ENCODE measurements at regions not wholly inside any gene's neighbourhood (a gene's known extent, or its start where the extent isn't known, plus 50 kb on each side); places are given as distances from the start of the nearest gene placed in this dataset.

- TF ChIP-seq, protein P1, sequence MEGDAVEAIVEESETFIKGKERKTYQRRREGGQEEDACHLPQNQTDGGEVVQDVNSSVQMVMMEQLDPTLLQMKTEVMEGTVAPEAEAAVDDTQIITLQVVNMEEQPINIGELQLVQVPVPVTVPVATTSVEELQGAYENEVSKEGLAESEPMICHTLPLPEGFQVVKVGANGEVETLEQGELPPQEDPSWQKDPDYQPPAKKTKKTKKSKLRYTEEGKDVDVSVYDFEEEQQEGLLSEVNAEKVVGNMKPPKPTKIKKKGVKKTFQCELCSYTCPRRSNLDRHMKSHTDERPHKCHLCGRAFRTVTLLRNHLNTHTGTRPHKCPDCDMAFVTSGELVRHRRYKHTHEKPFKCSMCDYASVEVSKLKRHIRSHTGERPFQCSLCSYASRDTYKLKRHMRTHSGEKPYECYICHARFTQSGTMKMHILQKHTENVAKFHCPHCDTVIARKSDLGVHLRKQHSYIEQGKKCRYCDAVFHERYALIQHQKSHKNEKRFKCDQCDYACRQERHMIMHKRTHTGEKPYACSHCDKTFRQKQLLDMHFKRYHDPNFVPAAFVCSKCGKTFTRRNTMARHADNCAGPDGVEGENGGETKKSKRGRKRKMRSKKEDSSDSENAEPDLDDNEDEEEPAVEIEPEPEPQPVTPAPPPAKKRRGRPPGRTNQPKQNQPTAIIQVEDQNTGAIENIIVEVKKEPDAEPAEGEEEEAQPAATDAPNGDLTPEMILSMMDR (IDR thresholded peaks at IDR 0.05), result no peak
- TF ChIP-seq POLR2A (IDR thresholded peaks at IDR 0.05), result no peak
Measured at GRCh38 chr11:121958323-121958970, 157.6 kb downstream of the BLID start.

Data from thyroid gland (tissue), 4 donors.